Glutamatergic neuron (in vitro differentiated cells): ENCODE measurements at regions not wholly inside any gene's neighbourhood (a gene's known extent, or its start where the extent isn't known, plus 50 kb on each side); places are given as distances from the start of the nearest gene placed in this dataset.
A peak's percentile ranks its signal among the peaks of the same experiment; 100 is the strongest.

Experiments used
- DNase-seq: peaks from one replicate; pipeline ENCODE4 v3.0.0; 2022
- H3K27ac Mint-ChIP-seq: one replicate; pipeline ENCODE4 v1.8.0; 2020; ENCODE audit warnings: mild to moderate bottlenecking, mixed read lengths, inconsistent platforms; ENCODE audit not compliant: unreplicated experiment
- H3K27me3 Mint-ChIP-seq: one replicate; pipeline ENCODE4 v1.8.0; 2020; ENCODE audit warnings: mild to moderate bottlenecking, moderate library complexity, mixed read lengths, inconsistent platforms; ENCODE audit not compliant: unreplicated experiment
- H3K36me3 Mint-ChIP-seq: one replicate; pipeline ENCODE4 v1.8.0; 2020; ENCODE audit warnings: mild to moderate bottlenecking, mixed read lengths, inconsistent platforms; ENCODE audit not compliant: unreplicated experiment
- H3K4me1 Mint-ChIP-seq: one replicate; pipeline ENCODE4 v1.8.0; 2020; ENCODE audit warnings: mild to moderate bottlenecking, low read depth, mixed read lengths, inconsistent platforms; ENCODE audit not compliant: unreplicated experiment
- H3K4me3 Mint-ChIP-seq: one replicate; pipeline ENCODE4 v1.8.0; 2020; ENCODE audit warnings: mild to moderate bottlenecking, mixed read lengths, inconsistent platforms; ENCODE audit not compliant: unreplicated experiment
- H3K9me3 Mint-ChIP-seq: one replicate; pipeline ENCODE4 v1.8.0; 2020; ENCODE audit warnings: mild to moderate bottlenecking, moderate library complexity, mixed read lengths, inconsistent platforms; ENCODE audit not compliant: unreplicated experiment
- TF ChIP-seq, protein P1 (sequence below): fragments of 200-600 bp; sonication (generic); IDR thresholded peaks from one replicate; pipeline ENCODE4 v1.5.0; 2021; ENCODE audit not compliant: partially characterized antibody, unreplicated experiment

DNA sequence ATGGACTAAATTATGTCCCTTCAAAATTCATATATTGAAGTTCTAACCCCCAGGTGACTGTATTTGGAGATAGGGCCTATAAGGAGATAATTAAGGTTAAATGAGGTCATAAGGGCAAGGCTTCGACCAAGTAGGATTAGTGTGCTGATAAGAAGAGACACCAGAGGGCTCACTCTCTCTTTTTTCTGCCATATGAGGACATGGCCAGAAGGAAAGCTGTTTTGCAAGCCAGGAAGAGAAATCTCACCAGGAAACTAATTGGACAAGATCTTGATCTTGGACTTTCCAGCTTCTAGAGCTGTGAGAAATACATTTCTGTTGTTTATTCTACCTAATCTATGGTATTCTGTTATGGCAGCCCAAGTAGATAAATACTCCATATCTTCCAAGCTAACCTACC is 503.6 kb upstream of the NAALADL2 start:
- H3K4me1 Mint-ChIP-seq, result no peaks in the 10 kb centered on the region
- DNase-seq, result no peak
- no peak overlapping the region for H3K27ac Mint-ChIP-seq
- H3K36me3 Mint-ChIP-seq, result no peaks in the 10 kb centered on the region
- H3K27me3 Mint-ChIP-seq, result no peaks in the 10 kb centered on the region
- H3K9me3 Mint-ChIP-seq, result no peaks in the 10 kb centered on the region
- TF ChIP-seq, protein P1, sequence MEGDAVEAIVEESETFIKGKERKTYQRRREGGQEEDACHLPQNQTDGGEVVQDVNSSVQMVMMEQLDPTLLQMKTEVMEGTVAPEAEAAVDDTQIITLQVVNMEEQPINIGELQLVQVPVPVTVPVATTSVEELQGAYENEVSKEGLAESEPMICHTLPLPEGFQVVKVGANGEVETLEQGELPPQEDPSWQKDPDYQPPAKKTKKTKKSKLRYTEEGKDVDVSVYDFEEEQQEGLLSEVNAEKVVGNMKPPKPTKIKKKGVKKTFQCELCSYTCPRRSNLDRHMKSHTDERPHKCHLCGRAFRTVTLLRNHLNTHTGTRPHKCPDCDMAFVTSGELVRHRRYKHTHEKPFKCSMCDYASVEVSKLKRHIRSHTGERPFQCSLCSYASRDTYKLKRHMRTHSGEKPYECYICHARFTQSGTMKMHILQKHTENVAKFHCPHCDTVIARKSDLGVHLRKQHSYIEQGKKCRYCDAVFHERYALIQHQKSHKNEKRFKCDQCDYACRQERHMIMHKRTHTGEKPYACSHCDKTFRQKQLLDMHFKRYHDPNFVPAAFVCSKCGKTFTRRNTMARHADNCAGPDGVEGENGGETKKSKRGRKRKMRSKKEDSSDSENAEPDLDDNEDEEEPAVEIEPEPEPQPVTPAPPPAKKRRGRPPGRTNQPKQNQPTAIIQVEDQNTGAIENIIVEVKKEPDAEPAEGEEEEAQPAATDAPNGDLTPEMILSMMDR, result peak; percentile 26
- no peak overlapping the region for H3K4me3 Mint-ChIP-seq

DNA sequence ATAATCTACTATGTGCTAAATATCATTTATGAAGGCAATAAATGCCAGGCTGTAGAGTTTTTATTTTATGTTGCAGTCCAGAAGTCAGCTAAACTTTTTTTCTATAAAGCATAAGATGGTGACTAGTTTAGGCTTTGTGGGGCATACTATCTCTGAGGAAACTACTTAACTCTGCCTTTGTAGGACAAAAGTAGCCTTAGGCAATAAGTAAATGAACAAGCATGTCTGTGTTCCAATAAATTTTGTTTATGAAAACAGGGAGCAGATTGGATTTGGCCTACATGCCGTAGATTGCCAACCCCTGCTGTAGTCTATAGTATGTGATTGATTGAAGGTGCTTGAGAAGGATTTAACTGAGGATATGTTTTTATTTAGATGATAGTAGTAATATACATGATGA is 502.5 kb upstream of the NAALADL2 start:
- TF ChIP-seq, protein P1, result no peak
- Mint-ChIP-seq H3K27ac (no peak overlapping the region), H3K9me3 (no peaks in the 10 kb centered on the region), H3K27me3 (no peaks in the 10 kb centered on the region), H3K36me3 (no peaks in the 10 kb centered on the region), H3K4me1 (no peaks in the 10 kb centered on the region), H3K4me3 (no peak overlapping the region)
- no peak for DNase-seq

DNA sequence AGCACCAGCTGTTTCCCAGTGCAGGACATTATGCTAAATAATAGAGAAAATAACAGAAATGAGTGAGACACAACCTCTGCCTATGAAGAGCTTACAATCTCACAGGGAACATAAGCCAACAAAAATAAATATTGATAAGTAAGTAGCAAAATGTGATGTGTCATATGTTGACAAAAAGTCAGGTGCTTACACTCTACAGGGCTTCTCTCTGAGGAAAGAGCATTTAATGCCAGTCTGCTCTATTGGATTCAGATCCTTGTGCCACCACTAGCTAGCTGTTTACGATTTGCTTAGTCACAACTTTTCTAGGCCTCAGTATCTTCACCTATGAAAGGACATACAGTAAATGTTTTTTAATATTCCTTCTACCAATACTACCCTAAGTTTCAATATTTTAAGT is 500.9 kb upstream of the NAALADL2 start:
- Mint-ChIP-seq H3K36me3 (no peaks in the 10 kb centered on the region), H3K4me3 (no peak overlapping the region), H3K27me3 (no peaks in the 10 kb centered on the region), H3K9me3 (no peaks in the 10 kb centered on the region), H3K4me1 (no peaks in the 10 kb centered on the region), H3K27ac (no peak overlapping the region)
- TF ChIP-seq, protein P1, result no peak
- no peak for DNase-seq

DNA sequence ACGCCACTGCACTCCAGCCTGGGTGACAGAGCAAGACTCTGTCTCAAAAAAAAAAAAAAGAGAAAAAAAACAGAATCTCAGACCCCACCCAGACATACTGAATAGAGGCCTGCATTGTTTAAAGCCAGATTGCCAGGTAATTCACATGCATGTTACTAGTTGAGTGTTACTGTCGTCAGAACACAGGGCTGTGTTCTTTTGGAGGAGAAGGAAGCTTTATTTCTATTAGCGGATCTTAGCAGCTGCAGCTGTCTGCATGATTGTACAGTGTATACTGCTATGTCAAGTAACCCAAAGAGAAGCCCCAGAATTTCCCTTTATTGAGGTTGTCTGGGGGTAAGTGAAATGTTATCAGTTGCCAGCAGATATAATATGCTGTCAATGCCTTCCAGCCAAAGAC is 496.6 kb upstream of the NAALADL2 start:
- Mint-ChIP-seq H3K27ac (no peak overlapping the region), H3K27me3 (no peaks in the 10 kb centered on the region), H3K9me3 (no peaks in the 10 kb centered on the region), H3K4me3 (no peak overlapping the region), H3K4me1 (no peaks in the 10 kb centered on the region), H3K36me3 (no peaks in the 10 kb centered on the region)
- TF ChIP-seq, protein P1, result no peak
- DNase-seq, result no peak

DNA sequence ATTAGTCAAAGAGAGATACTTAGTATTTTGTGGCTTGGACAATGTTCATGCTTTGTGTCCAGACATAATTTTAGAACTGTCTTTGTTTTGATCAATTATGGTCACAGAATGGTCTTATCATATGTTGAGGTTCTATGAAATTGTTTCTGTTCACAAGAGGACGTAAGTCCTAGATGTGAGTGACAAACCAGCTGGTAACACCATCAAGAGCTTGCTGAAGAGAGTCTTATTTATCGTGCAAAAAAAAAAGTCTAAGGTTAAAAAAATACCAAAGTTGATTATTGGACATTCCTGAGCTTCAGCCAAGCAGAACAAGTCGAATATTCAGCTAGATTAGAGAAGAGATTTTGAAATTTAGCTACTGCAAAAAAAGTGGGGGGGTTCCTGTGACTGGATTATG is 495.9 kb upstream of the NAALADL2 start:
- DNase-seq, result no peak
- no peaks in the 10 kb centered on the region for H3K36me3 Mint-ChIP-seq
- H3K27me3 Mint-ChIP-seq, result no peaks in the 10 kb centered on the region
- H3K4me3 Mint-ChIP-seq, result no peak overlapping the region
- peaks cover under 1% of the 10 kb centered on the region for H3K9me3 Mint-ChIP-seq
- TF ChIP-seq, protein P1, result no peak
- no peaks in the 10 kb centered on the region for H3K4me1 Mint-ChIP-seq
- no peak overlapping the region for H3K27ac Mint-ChIP-seq
